GM21786 (cell line): ENCODE measurements at regions not wholly inside any gene's neighbourhood (a gene's known extent, or its start where the extent isn't known, plus 50 kb on each side); places are given as distances from the start of the nearest gene placed in this dataset.
"Not testable (repeated sequence)": the region's sequence is repeated elsewhere in the genome, so short reads cannot be mapped to it uniquely, and the experiment has no call there.

Experiments used
- ATAC-seq: cut with Tn5 transposase; IDR thresholded peaks from one replicate; pipeline ENCODE4 v1.9.1; 2021; ENCODE audit not compliant: unreplicated experiment

- ATAC-seq, result no peak
These were observed 366.8 kb upstream of the GBE1 start for GRCh38 chr3:82128271-82128670.

- ATAC-seq, result no peak
These were observed 361.3 kb upstream of the GBE1 start for GRCh38 chr3:82122554-82123345.

GRCh38 chr3:82114589-82114988 is 353.1 kb upstream of the GBE1 start:
- no peak for ATAC-seq

DNA sequence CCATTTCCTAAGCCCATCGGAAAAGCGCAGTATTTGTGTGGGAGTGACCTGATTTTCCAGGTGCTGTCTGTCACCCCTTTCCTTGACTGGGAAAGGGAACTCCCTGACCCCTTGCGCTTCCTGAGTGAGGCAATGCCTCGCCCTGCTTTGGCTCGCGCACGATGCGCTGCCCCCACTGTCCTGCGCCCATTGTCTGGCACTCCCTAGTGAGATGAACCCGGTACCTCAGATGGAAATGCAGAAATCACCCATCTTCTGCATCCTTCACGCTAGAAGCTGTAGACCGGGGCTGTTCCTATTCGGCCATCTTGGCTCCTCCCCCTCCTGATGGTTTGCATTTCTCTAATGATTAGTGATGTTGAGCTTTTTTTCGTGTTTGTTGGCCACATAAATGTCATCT is 349.3 kb upstream of the GBE1 start:
- ATAC-seq, result not testable (repeated sequence)

DNA sequence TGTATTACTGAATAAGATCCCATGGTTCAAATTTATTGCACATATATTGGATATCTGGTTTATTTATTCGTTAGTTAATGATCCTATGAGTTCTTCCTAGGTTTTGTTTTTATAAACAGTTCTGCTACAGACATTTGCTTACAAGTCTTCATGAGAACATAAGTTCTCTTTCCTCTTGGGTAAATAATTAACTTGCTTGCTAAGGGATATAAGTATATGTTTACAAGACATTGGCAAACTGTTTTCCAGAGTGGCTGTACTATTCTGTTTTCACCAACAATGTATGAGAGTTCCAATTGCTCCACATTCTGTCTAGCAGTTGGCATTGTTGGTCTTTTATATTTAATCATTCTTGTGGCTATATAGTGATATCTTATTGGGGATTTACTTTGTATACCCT is 341.8 kb upstream of the GBE1 start:
- no peak for ATAC-seq

- no peak for ATAC-seq
These were observed 338.9 kb upstream of the GBE1 start for GRCh38 chr3:82100378-82100777.

DNA sequence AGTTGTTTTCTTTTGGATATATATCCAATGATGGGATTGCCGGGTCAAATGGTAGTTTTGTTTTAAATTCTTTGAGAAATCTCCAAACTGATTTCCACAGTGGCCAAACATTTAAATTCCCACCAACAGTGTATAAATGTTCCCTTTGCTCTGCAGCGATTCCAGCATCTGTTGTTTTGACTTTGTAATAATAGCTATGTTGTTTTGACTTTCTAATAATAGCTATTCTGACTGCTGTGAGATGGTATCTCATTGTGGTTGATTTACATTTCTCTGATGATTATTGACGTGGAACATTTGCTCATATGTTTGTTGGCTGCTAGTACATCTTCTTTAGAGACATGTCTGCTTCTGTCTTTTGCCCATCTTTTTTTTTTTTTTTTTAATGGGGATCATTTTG is 332.2 kb upstream of the GBE1 start:
- no peak for ATAC-seq

GRCh38 chr3:82088749-82089148 is 327.3 kb upstream of the GBE1 start:
- ATAC-seq, result peak; percentile 84

- ATAC-seq, result no peak
These were observed 326.5 kb upstream of the GBE1 start for GRCh38 chr3:82087958-82088357.

DNA sequence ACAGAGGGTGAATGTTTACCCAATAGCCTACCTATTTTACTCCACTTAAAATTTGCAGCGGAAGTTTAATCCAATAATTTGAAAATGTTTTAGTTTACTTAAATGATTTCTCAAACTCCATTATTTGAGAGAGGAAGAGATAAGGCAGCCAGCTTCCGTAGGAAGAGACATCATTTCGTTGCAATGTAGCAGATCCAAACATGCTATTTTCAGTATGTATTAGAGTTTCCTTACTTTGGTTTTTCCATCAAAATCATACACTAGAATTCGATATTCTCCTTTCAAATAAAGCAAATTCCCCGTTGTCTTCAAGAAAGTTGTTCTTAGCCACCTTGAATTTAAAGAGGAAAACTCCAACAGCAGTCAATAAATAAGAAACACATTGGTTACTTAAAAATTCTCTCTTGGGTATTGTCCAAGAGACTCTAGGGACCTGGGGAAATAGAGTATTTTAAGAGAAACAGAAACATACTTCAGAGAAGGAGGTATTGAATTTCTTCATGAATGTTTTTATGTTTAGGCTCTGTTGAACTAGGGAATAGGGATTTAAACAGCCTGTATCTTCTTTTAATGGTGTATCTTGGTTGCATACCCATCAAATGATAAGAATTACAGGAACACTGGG is 324.5 kb upstream of the GBE1 start:
- no peak for ATAC-seq

- no peak for ATAC-seq
These were observed 323.9 kb upstream of the GBE1 start for GRCh38 chr3:82085356-82085755.

DNA sequence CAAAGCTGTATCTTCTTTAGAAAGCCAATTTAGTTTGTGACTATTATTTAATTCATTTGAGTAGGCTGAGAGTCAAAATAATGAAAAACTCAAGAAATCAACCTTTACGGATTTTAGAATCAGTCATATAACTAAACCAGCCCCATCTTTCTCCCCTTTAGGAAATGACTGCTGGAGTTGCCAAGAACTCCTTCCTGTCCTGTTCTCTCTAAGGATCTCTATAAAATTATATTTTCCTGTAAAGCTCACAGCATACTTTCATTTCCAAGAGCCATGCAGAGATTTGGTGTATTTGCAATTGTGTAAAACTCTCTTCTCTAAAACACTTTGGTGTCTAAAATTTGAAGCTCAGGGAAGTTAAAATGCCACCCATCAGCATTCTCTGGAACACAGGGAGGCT is 323.4 kb upstream of the GBE1 start:
- ATAC-seq, result no peak

GRCh38 chr3:82082796-82083195 is 321.4 kb upstream of the GBE1 start:
- no peak for ATAC-seq

- no peak for ATAC-seq
These were observed 319.9 kb upstream of the GBE1 start for GRCh38 chr3:82081351-82081750.

DNA sequence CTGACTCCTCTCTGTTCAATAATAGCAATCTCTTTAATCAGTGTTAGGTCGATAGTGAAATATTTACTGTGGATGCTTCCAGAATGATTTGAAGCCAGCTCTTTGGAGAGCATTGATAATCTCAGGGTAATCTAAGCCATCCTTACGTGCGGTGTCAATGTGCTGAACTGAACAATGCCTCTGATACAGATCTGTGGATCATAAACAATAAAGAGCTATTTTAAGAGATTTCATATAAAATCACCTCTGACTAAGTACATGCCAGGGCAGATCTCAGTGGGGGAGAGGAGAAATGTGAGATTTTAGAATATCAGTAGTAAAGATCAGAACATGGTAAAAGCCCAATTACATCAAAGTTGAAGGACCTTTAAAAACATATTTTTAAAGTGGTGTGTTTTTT is 319.3 kb upstream of the GBE1 start:
- no peak for ATAC-seq

GRCh38 chr3:82080261-82080660 is 318.8 kb upstream of the GBE1 start:
- no peak for ATAC-seq

GRCh38 chr3:82079335-82079890 is 318.0 kb upstream of the GBE1 start:
- ATAC-seq, result no peak

DNA sequence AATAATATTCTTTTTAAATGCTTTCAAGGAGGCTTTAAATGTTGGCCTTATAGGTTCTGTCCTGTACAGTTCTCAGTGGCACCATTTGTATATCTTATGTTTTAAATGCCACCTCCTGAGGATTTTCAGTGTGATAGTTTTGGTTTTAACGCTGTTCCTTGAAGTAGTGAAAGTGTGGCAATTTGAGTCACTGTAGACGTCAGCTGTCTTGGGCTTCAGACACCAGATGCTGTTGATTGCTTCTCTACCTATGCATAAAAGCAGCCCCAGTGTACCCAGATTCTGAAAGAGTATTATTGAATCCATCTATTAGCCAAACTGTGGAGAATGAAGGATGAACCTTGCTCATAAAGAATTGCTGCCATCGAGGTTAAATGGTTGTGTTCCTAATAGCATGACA is 316.8 kb upstream of the GBE1 start:
- ATAC-seq, result no peak

GRCh38 chr3:82067420-82067819 is 306.0 kb upstream of the GBE1 start:
- ATAC-seq, result no peak

DNA sequence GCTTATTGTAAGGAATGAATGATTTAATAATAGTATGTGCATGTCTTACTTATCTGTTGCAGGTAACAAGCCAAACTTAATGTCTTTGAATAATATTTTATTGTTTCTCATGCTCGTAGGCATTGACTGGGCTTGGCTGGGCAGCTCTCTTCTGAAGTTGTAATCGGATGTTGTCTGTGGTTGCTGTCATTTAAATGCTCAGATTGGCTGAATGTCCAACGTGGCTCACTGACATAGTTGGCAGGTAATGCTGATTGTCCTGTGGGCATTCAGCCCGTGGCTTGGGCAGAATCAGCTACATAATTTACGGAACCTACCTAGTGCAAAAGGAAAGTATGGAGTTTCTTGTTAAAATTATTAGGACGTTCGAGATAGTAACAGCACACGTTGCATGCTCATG is 297.4 kb upstream of the GBE1 start:
- no peak for ATAC-seq

DNA sequence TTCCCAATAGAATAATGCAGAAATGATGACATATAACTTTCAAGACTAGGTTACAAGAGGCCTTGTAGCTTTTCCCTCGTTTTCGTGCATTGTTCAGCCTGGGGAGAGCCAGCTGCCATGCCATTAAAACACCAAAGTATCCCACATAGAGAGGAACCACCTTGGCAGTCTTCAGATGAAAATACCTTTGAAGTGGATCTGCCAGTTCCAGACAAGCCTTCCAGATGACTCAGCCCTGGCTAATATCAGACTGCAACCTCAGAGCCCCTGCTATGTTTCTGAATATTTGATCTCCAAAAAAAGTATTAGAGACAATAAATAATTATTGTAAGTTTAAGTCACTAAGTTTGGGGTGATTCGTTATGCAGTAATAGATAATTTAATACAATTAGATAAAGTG is 294.3 kb upstream of the GBE1 start:
- ATAC-seq, result no peak

- ATAC-seq, result no peak
These were observed 293.4 kb upstream of the GBE1 start for GRCh38 chr3:82054849-82055248.

DNA sequence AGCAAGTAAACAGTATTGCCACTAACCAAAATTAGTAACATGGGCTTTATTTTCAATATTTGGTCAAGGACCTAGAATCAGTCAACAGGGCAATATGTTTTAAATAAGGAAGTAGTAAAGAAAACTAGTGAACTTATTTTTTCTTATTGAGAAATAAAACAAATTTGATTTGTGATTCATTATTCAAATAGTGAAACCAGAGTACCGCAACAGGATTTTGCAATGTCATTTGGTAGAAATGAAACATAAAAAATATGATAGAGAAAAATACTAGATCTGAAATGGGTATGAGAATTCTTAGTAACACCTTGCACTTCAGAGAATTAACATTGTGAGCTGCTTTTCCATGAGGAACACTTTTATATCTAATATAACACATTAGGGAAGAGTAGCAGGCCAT is 291.8 kb upstream of the GBE1 start:
- ATAC-seq, result no peak
